Fibroblast of lung (primary cell): ENCODE measurements at regions not wholly inside any gene's neighbourhood (a gene's known extent, or its start where the extent isn't known, plus 50 kb on each side); places are given as distances from the start of the nearest gene placed in this dataset.

Source experiments
- DNase-seq, 2 donors: peaks; one replicate each; pipeline versions ENCODE4 v3.0.0 to v3.0.0-alpha.2; 2010; ENCODE audit warnings: low read depth in 2 of 2
- H2AFZ ChIP-seq: 2 replicates; pipeline ENCODE4 v1.5.1; 2012; ENCODE audit warnings: low read length, control low read depth, inconsistent platforms
- H3K27ac ChIP-seq: 2 replicates; pipeline ENCODE4 v1.5.1; 2011; ENCODE audit warnings: low read length, control low read depth; ENCODE audit not compliant: insufficient read depth
- H3K27me3 ChIP-seq: 2 replicates; pipeline ENCODE4 v1.5.1; 2011; ENCODE audit warnings: mild to moderate bottlenecking, low read length; ENCODE audit not compliant: control insufficient read depth, insufficient read depth
- H3K36me3 ChIP-seq: 2 replicates; pipeline ENCODE4 v1.5.1; 2011; ENCODE audit warnings: low read length; ENCODE audit not compliant: control insufficient read depth, insufficient read depth
- H3K4me1 ChIP-seq: 2 replicates; pipeline ENCODE4 v1.5.1; 2011; ENCODE audit warnings: low read length; ENCODE audit not compliant: control insufficient read depth, insufficient read depth; ENCODE audit errors: extremely low read depth
- H3K4me2 ChIP-seq: 2 replicates; pipeline ENCODE4 v1.5.1; 2011; ENCODE audit warnings: low read length, control low read depth; ENCODE audit not compliant: insufficient read depth; ENCODE audit errors: extremely low read depth
- H3K4me3 ChIP-seq, 4 experiments: fragments of 200-600 bp in 1 of 4; sonication (generic) in 1 of 4; replicated peaks in 1 of 4; 2 replicates each; pipeline ENCODE4 v1.5.1; 2011 to 2016; ENCODE audit warnings: low read length in 4 of 4, low read depth in 3 of 4, mild to moderate bottlenecking in 3 of 4, control low read depth in 2 of 4, inconsistent platforms in 1 of 4, mixed read lengths in 1 of 4; ENCODE audit not compliant: insufficient read depth in 1 of 4; ENCODE audit errors: control extremely low read depth in 1 of 4
- H3K79me2 ChIP-seq: 2 replicates; pipeline ENCODE4 v1.5.1; 2012; ENCODE audit warnings: mild to moderate bottlenecking, low read length, inconsistent platforms; ENCODE audit not compliant: control insufficient read depth, insufficient read depth
- H3K9ac ChIP-seq: 2 replicates; pipeline ENCODE4 v1.5.1; 2011; ENCODE audit warnings: mild to moderate bottlenecking, low read length, control low read depth; ENCODE audit not compliant: insufficient read depth
- H3K9me3 ChIP-seq: 2 replicates; pipeline ENCODE4 v1.5.1; 2012; ENCODE audit warnings: low read depth, low read length; ENCODE audit not compliant: control insufficient read depth, insufficient read depth
- H4K20me1 ChIP-seq: 2 replicates; pipeline ENCODE4 v1.5.1; 2011; ENCODE audit warnings: low read length; ENCODE audit not compliant: control insufficient read depth, insufficient read depth; ENCODE audit errors: extremely low read depth
- CTCF ChIP-seq, 2 donors: IDR thresholded peaks in 1 of 2; conservative IDR thresholded peaks in 1 of 2; 1 replicate in 1 of 2; 2 replicates in 1 of 2; pipeline ENCODE4 v1.5.1; 2011 to 2012; ENCODE audit warnings: low read length in 2 of 2, control low read depth in 1 of 2, inconsistent platforms in 1 of 2, low read depth in 1 of 2, mild to moderate bottlenecking in 1 of 2
- EZH2 ChIP-seq: IDR thresholded peaks from 2 replicates; pipeline ENCODE4 v1.5.1; 2012; ENCODE audit warnings: low read length, control low read depth, mild to moderate bottlenecking; ENCODE audit errors: missing control alignments

DNA sequence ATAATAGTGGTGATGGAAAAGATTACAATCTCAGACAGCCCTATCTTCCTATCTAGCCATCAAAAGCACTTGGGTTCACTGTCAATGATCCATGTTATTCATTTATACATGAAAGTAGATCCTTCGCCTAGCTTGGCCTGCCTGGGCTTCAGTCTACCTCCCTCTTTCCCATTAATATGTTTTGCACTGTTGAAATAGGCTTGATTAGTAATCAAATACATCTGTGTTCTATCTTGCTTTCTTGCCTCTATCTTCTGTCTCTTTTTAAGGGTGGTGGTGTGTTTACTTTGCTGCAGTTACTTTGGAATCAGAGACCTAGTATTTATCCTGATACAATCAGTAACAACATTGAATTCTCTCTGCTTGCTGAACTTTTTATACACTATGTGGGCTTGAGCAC is 521.2 kb downstream of the TNS1 start:
- Histone ChIP-seq H3K79me2 (no peaks in the 10 kb centered on the region), H3K27ac (no peak overlapping the region), H3K4me2 (no peak overlapping the region), H4K20me1 (no peaks in the 10 kb centered on the region), H2AFZ (no peak overlapping the region), H3K4me3 (no peak overlapping the region), H3K27me3 (no peaks in the 10 kb centered on the region), H3K36me3 (no peaks in the 10 kb centered on the region), H3K9me3 (no peaks in the 10 kb centered on the region), H3K9ac (no peak overlapping the region), H3K4me1 (no peaks in the 10 kb centered on the region)
- no peak for DNase-seq
- no peak for TF ChIP-seq EZH2
- TF ChIP-seq CTCF (conservative IDR thresholded peaks at IDR 0.05 in 1 of 2, IDR thresholded peaks at IDR 0.05 in 1 of 2; ENCODE audit: low read depth in 1 of 2, low read length in 2 of 2): no peak

GRCh38 chr2:217479566-217479965 is 523.2 kb downstream of the TNS1 start:
- H3K9me3 ChIP-seq: no peaks in the 10 kb centered on the region
- no peak overlapping the region for H3K4me2 ChIP-seq
- no peaks in the 10 kb centered on the region for H3K79me2 ChIP-seq
- no peak for DNase-seq
- TF ChIP-seq EZH2 (no peak), CTCF (conservative IDR thresholded peaks at IDR 0.05 in 1 of 2, IDR thresholded peaks at IDR 0.05 in 1 of 2; ENCODE audit: low read depth in 1 of 2, low read length in 2 of 2) (no peak)
- no peaks in the 10 kb centered on the region for H3K36me3 ChIP-seq
- no peaks in the 10 kb centered on the region for H3K4me1 ChIP-seq
- H3K4me3 ChIP-seq: no peak overlapping the region
- no peaks in the 10 kb centered on the region for H3K27me3 ChIP-seq
- H2AFZ ChIP-seq: no peak overlapping the region
- no peak overlapping the region for H3K9ac ChIP-seq
- H4K20me1 ChIP-seq: no peaks in the 10 kb centered on the region
- no peak overlapping the region for H3K27ac ChIP-seq

DNA sequence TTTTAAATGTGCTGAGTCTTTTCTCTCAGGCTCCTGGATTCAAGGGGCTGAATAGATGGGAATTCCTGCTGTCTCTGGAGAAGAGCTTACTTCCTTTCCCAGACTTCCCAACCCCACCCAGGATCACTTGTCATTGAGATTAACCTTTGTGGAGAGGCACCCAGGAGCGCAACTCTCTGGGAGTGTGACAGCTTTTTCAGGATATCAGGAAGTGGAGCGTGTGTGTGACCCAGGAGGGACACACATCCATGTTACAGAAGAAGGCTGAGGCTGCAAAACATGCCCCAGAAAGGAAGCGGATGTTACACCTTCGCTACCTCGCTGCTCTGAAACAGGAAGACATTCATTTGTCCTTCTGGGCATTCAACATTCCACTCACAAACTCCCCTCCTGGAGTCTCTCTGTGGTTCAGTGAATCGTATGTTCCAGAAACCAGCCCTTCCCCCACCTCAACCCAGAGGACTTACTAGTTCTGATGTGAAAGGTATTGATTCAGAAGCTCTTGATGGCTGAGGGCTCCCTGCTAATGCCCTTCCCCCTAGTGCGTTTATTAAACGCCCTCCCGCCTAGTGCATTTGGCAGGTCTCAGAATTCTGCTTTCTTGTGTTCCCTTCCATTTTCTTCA is 523.9 kb downstream of the TNS1 start:
- Histone ChIP-seq H3K9ac (no peak overlapping the region), H3K9me3 (no peaks in the 10 kb centered on the region), H3K27ac (no peak overlapping the region), H2AFZ (no peak overlapping the region), H4K20me1 (no peaks in the 10 kb centered on the region), H3K79me2 (no peaks in the 10 kb centered on the region), H3K36me3 (no peaks in the 10 kb centered on the region), H3K4me3 (no peak overlapping the region), H3K4me2 (no peak overlapping the region), H3K4me1 (no peaks in the 10 kb centered on the region), H3K27me3 (no peaks in the 10 kb centered on the region)
- DNase-seq: no peak
- no peak for TF ChIP-seq CTCF (conservative IDR thresholded peaks at IDR 0.05 in 1 of 2, IDR thresholded peaks at IDR 0.05 in 1 of 2; ENCODE audit: low read depth in 1 of 2, low read length in 2 of 2)
- no peak for TF ChIP-seq EZH2
